Smooth muscle cell of the brain vasculature (primary cell): ENCODE measurements at regions not wholly inside any gene's neighbourhood (a gene's known extent, or its start where the extent isn't known, plus 50 kb on each side); places are given as distances from the start of the nearest gene placed in this dataset.

Source experiments
- DNase-seq: peaks from one replicate; pipeline ENCODE4 v3.0.0-alpha.2; 2012; ENCODE audit warnings: low read depth, low spot score

DNA sequence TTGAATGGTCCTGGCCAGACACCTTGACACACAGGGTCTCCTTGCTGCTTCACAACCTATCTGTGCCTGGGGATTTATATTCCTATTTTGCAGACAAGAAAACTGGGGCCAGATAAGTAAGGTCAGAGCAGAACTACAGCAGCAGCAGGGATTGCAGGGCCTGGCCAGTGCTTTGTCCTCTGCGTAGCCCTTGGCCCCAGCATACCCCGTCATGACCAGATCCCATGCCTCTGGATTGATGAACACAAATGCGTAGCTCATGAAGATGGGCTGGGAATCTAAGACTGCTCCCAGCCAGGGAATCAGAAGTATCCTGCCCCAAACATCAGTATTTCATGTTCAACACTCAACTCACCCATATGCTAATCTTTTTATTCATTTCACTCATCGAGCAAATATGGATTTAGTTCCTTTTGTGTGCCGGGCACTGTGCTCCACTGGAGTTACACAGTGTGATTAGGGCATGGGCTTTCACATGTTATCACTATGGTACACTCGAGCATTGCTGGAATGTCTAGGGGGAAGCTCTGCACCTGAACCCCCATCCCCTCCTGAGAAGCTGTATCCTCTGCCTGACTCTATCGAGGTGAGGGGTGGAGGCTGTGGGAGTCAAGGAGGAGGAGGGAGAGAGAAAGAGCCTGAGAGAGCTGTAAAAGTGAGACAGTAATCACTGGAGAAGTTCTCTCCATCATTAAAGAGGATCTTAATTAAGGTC is 143.3 kb downstream of the CYP26B1 start:
- no peak for DNase-seq

DNA sequence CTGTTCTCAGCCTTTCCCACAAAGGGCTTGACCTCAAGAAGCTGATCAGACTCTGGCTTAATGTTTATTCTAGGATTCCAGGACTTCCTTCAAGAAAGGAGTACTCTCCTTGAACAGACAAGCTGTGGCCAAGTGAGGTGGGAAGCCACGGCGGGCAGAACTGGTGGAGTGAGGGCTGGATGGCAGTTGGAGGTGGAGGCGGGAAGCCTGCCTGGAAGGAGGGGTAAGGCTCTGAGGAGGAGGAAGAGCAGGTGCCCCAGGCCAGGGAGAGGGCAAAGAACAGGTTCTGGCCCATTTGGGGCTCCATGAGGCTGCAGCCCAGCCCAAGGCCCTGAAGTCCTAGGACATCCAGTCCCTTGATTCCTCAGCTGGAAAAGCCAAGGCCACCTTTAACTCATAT is 143.9 kb downstream of the CYP26B1 start:
- no peak for DNase-seq

DNA sequence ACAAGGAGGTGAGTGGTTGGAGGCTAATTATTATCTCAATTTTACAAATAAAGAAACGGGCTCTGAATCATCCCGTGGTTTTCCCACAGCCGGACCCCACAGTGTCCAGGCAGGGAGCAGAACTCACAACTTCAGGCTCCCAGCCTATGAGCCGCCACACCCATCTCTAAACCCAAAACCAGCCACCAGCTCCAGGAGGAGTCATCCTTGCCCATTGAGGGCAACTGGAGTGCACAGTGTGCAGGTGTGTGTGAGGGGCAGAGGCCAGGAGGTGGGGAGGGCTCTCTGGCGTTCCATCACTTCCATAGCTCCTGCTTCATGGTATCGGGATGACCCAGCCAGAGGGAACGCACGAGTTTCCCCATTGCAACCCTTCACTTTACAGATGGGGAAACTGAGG is 144.5 kb downstream of the CYP26B1 start:
- DNase-seq = no peak

DNA sequence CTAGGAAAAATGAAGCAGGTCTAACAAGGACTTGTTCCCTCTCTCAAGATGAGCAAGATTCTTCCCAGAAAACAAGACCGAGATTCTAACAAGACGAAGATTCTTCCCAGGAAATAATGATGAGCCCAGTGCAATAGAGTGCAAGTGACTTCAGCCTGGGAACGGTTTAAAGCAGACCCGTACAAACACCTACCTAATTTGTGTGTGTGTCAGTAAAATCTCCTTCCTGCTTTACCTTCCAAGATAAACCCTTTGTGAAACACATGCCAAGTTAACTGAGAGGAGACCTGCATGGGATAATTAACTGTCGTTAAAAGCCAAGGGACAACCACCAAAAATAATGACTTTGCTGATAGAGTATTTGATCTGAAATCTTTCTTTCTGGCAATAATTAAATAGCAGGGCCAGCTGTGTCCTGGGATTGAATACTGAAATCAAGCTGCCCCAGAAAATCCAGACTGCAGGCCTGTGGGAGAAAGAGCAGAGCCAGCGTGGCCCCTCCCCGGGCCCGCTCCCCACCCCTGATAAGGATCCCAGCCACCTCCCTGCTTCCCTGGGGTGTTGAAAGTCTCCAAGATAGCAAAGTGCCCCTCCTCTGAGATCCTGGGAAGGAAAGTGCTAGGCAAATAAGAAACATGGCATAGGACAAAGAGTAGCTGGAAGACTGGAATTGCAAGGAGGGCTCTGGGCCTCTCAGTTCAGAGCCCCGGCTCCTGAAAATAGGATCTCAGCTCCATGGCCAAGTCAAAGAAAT is 145.5 kb downstream of the CYP26B1 start:
- no peak for DNase-seq

- DNase-seq = no peak
Observed at GRCh38 chr2:72000110-72000509, 147.6 kb downstream of the CYP26B1 start.

DNA sequence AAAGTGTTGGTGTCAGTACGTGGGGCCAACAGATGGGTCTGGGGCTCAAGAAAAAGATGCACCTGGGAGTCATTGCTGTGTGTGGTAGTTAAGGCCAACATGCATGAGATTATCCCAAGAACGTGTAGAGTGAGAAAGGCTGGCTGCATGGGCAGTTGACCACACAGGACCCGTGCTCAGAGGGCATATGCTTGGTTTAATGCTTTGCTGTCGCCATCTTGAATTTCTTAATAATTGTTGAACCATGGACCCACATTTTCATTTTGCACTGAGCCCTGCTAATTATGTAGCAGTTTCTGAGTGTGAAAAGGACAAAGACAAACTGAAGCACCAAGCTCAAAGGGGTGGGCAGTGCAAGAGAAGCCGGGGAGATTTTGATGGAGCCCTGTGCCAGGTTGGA is 148.1 kb downstream of the CYP26B1 start:
- DNase-seq = no peak

- no peak for DNase-seq
Observed at GRCh38 chr2:71997843-71998242, 149.8 kb downstream of the CYP26B1 start.

GRCh38 chr2:71995067-71995665 is 152.5 kb downstream of the CYP26B1 start:
- DNase-seq = no peak

- DNase-seq = no peak
Observed at GRCh38 chr2:71992036-71992435, 155.6 kb downstream of the CYP26B1 start.

DNA sequence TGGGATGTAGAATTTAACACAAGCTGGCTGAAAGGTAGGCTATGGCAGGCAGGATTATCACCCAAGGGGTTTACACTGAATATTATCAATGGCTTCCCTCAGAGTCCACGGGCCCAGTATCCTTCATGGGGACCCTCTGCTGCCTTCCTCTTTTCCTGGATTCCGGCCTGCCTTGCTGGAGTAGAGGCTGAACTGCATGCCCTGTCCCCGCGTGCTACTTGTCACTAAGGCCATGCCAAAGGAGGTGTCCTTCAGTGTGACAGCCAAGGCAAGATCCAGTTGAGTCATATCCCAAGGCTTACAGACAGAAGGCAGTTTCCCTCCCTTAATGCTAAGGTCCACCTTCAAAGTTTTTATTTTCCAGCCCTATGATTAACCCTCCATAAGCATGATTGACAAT is 156.3 kb downstream of the CYP26B1 start:
- DNase-seq = no peak

- no peak for DNase-seq
Observed at GRCh38 chr2:71990826-71991225, 156.8 kb downstream of the CYP26B1 start.

DNA sequence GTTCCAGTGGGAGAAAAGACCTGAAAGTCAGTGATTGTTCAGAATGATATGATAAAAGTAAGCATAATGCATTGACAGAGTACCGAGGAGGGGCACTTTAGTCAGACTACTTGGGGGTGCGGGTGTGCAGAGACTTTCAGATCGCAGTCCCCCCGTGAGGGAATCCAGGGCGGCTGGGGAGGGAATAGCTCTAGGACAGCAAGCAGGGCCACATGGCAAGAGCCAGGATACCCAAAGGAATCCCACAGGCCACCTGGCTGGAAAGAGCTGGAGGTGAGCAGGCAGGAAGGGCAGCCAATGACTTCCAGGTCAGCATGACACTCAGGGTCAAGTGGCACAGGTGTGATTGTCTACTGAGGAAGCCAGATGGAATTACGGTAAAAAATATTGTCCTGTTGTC is 157.5 kb downstream of the CYP26B1 start:
- DNase-seq = no peak

- no peak for DNase-seq
Observed at GRCh38 chr2:71989671-71990070, 158.0 kb downstream of the CYP26B1 start.

GRCh38 chr2:71988170-71988569 is 159.5 kb downstream of the CYP26B1 start:
- DNase-seq = no peak

DNA sequence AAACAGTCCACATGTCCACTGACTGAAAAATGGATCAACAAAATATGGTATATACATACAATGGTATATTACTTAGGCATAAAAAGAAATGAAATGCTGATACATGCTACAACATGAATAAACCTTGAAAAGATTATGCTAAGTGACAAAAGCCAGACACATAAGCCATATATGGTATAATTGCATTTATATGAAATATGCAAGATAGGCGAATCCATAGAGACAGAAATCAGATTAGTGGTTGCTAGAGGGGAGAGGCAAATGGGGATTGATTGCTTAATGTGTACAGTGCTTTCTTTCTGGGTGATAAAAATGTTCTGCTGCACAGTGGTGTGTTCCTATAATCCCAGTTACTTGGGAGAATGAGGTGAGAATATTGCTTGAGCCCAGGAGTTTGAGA is 171.0 kb downstream of the CYP26B1 start:
- DNase-seq = no peak

GRCh38 chr2:71974846-71975245 is 172.8 kb downstream of the CYP26B1 start:
- DNase-seq = no peak

DNA sequence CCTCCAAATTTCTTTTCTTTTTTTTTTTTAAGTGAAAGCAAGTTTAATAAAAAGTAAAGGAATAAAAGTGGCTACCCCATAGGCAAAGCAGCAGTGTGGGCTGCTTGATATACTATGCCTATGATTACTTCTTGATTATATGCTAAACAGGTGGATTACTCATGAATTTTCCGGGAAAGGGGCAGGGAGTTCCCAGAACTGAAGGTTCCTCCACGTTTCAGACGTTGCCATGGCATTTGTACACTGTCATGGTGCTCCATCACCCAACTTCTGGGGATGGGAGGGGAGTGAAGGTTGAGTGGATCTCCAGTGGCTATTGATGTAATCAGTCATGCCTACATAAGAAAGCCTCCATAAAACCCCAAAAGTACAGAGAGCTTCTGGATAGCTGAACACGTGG is 176.2 kb downstream of the CYP26B1 start:
- no peak for DNase-seq

DNA sequence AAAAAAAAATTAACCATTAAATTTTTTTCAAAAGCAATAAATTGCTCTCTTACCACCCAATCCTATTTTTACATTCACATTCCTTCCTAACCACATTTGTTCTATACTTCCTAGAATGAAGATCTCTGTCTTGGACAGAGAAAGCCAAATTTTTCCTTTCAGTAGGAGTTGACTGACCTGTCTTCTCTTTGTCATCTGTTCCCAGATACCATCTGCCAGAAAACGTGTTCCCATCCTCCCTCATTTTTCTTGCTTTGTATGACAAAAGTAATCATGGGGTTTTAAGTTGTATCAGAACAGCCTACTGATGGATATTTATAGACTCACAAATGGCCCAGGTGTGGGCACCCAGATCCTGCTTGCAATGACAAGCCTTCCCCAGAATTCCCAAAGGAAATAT is 182.1 kb downstream of the CYP26B1 start:
- DNase-seq = no peak

DNA sequence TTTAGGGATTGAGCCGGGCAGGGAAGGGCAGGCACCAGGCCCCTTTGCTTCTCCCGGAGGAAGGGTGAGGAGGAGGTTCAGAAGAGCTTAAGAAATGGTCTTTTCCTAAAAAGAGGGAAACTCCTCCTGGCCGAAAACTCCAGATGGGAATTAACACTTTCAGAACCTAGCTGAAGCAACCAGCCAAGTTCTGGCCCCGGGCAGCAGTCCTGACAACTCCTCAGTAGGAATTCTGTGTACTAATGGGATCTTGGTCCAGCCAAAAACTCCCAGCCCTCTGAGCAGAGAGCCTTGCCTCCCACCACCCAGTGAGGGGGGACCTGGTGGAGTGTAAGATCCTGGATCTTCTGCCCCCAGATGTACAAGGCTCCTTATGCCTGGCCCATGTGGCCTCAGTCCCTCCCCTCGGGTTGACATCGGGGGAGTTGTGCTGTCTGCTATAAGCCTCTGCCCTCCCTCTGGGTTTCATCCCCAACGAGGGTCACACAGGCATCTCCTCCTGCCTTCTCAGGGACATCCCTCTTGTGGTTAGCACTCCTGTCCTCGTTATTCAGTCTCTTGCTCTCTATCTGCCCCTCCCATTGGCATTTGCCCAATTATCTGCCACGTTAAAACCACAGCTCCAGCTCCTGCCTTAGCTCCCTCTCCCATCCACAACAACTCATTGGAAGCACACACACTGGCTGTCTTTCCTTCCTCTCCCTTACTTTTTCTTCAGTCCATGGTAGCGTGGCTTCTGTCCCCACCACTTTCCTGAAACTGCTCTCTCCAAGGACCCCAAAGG is 184.6 kb downstream of the CYP26B1 start:
- DNase-seq = no peak

GRCh38 chr2:71962350-71962749 is 185.3 kb downstream of the CYP26B1 start:
- DNase-seq = no peak

DNA sequence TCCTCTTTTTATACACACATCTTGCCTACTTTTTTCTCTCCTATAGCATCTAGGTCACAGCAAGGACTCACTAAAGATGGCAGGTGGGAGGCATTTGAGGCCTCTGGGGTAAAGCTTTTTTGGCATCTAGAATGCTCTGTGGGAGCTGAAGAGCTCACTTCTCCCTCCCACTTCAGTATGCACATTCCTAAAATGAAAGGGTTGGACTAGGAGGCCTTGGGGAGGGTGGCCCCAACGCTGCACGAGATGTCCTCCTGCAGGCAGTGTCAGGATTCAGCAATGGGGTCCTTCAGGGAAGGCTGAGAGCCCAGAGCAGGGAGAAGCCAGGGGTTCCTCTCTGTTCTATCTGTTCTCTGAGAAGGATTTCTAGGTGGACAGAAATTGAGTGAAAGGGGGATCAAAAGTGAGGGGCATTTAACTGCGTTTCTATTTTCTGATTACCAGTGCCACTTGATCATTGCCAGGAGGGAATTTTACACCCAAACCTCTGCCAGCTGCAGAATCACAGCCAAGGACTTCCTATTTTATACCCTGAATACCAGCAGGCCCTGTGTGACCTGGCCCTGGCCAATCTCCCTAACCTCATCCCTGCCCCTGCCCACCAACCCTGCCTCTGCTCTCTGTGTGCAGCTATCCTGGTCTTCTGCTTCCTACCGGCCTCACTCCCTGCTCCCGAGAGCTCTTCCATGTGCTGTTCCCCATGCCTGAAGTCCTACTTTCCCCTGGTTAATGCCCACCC is 186.2 kb downstream of the CYP26B1 start:
- no peak for DNase-seq
